ENCODE measurements at regions not wholly inside any gene's neighbourhood (a gene's known extent, or its start where the extent isn't known, plus 50 kb on each side); places are given as distances from the start of the nearest gene placed in this dataset.

DNA sequence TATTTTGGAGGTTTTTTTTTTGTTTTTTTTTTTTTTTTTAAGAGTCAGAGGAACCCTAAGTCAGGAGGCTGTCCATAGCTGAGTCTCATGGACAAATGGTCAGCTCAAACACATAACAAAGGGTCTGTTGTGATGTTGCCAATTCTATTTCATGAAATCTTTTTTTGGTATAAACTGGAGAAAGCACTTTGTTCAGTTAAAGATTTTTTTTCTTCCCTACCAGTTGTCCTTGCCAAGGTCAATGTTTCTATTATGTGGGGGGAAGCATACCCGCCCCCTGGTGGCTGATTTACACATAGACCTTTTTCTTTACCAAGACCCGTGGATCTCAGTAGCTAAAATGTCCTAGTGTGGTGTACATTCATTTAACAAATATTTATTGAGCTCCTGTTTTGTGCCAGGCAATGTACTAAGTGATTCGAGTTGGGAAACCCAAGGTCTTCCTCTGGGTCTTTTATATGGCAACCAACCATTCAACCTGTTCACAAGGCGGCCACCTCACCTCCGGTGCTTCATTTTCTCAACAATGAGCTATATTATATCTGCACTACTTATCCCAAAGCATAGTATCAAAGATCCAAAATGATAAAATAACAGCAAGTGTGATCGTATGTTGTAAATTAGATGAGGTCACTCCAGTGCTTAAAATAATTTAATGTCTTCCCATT is 214.5 kb downstream of the PAH start:
- Histone ChIP-seq H4K5ac (ENCODE audit: insufficient read length, low read depth, low read length) (no peak overlapping the region), H3K79me1 (ENCODE audit: low read depth, low read length) (no peaks in the 10 kb centered on the region), H3K9ac (replicated peaks in 1 of 4; ENCODE audit: extremely low read depth in 1 of 4, low read depth in 3 of 4, low read length in 3 of 4) (no peak overlapping the region), H3K23me2 (ENCODE audit: low read depth, low read length) (no peaks in the 10 kb centered on the region), H3K9me3 (ENCODE audit: insufficient read depth in 2 of 2, low read depth in 1 of 2, low read length in 1 of 2) (no peaks in the 10 kb centered on the region), H3K4ac (replicated peaks; ENCODE audit: insufficient read length, low read depth, low read length) (no peak overlapping the region), H4K20me1 (replicated peaks in 1 of 2; ENCODE audit: control insufficient read depth in 1 of 2, insufficient read depth in 2 of 2, low read length in 2 of 2) (no peaks in the 10 kb centered on the region), H2BK120ac (replicated peaks; ENCODE audit: low read depth, low read length) (no peak overlapping the region), H3K36me3 (ENCODE audit: control insufficient read depth in 2 of 4, insufficient read depth in 4 of 4, low read length in 3 of 4) (no peaks in the 10 kb centered on the region), H3K56ac (replicated peaks; ENCODE audit: insufficient read length, low read depth, low read length) (no peak overlapping the region), H2BK12ac (ENCODE audit: low read depth, low read length) (no peak overlapping the region), H3K23ac (ENCODE audit: insufficient read length) (no peak overlapping the region), H3K79me2 (ENCODE audit: control insufficient read depth in 1 of 2, insufficient read depth in 2 of 2, low read length in 2 of 2) (no peaks in the 10 kb centered on the region), H2AK5ac (ENCODE audit: low read depth, low read length) (no peak overlapping the region), H3K4me1 (replicated peaks in 1 of 4; ENCODE audit: control insufficient read depth in 3 of 4, insufficient read depth in 4 of 4, low read length in 3 of 4) (no peaks in the 10 kb centered on the region), H3K4me3 (ENCODE audit: extremely low read depth in 1 of 4, insufficient read depth in 2 of 4, low read depth in 3 of 4, low read length in 4 of 4) (no peak overlapping the region), H3K4me2 (ENCODE audit: insufficient read depth in 1 of 2, low read depth in 2 of 2, low read length in 2 of 2) (no peak overlapping the region), H3K18ac (ENCODE audit: extremely low read depth, low read length) (no peak overlapping the region), H2BK20ac (ENCODE audit: low read length) (no peak overlapping the region), H4K8ac (ENCODE audit: extremely low read depth, insufficient read depth, low read length) (no peak overlapping the region), H3K27me3 (replicated peaks in 1 of 4; ENCODE audit: control insufficient read depth in 3 of 4, extremely low read depth in 1 of 4, insufficient read depth in 3 of 4, low read length in 3 of 4) (no peaks in the 10 kb centered on the region), H2BK5ac (ENCODE audit: low read depth, low read length) (no peak overlapping the region), H3K14ac (ENCODE audit: insufficient read length) (no peak overlapping the region), H3K27ac (ENCODE audit: low read depth, low read length) (no peak overlapping the region), H4K91ac (replicated peaks; ENCODE audit: insufficient read length, low read length) (no peak overlapping the region), H2AFZ (ENCODE audit: low read length) (0 out of 2 replicates have a peak overlapping the region, but pooled peaks have one; percentile 53), H2BK15ac (ENCODE audit: low read length) (no peak overlapping the region)
- DNase-seq (ENCODE audit: low read depth in 1 of 2, low spot score in 2 of 2) (peak in 1 of 2 experiments; percentile 65), FAIRE-seq (peak; percentile 78)
- ChIA-PET CTCF (ENCODE audit: partially characterized antibody) (interaction anchor here (0.5 to 1.9 kb wide), 55 partner anchors 8 to 889 kb away, joined by 3 to 14 read pairs (median 3); no protein-coding TSS in a partner anchor), POLR2A (ENCODE audit: partially characterized antibody) (no interaction called here)
- TF ChIP-seq, protein P1, sequence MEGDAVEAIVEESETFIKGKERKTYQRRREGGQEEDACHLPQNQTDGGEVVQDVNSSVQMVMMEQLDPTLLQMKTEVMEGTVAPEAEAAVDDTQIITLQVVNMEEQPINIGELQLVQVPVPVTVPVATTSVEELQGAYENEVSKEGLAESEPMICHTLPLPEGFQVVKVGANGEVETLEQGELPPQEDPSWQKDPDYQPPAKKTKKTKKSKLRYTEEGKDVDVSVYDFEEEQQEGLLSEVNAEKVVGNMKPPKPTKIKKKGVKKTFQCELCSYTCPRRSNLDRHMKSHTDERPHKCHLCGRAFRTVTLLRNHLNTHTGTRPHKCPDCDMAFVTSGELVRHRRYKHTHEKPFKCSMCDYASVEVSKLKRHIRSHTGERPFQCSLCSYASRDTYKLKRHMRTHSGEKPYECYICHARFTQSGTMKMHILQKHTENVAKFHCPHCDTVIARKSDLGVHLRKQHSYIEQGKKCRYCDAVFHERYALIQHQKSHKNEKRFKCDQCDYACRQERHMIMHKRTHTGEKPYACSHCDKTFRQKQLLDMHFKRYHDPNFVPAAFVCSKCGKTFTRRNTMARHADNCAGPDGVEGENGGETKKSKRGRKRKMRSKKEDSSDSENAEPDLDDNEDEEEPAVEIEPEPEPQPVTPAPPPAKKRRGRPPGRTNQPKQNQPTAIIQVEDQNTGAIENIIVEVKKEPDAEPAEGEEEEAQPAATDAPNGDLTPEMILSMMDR (IDR thresholded peaks at IDR 0.05; ENCODE audit: control extremely low read depth in 1 of 3, insufficient read depth in 1 of 3, low read depth in 1 of 3, low read length in 3 of 3), result peak in 2 of 3 experiments; percentile 58 to 61; a peak in 3 of 4 replicates
- TF ChIP-seq RAD21 (IDR thresholded peaks at IDR 0.05 in 1 of 2, conservative IDR thresholded peaks at IDR 0.05 in 1 of 2; ENCODE audit: low read depth in 2 of 2, low read length in 2 of 2) (peak; percentile 58 to 65), CHD2 (IDR thresholded peaks at IDR 0.05; ENCODE audit: low read length) (no peak)
- WGBS, 2 experiments (ENCODE audit: extremely low coverage in 1 of 2, insufficient coverage in 1 of 2, insufficient read length in 1 of 2, insufficient replicate concordance in 2 of 2, low coverage in 1 of 2, low lambda C conversion rate in 2 of 2, missing lambda C conversion rate in 1 of 2), result 53% methylated on average over 6 of the region's 6 CpGs; no CpG with 5 or more reads in 1 of the 2 experiments

Measured in H1 (cell line).